H1 (cell line): ENCODE measurements at regions not wholly inside any gene's neighbourhood (a gene's known extent, or its start where the extent isn't known, plus 50 kb on each side); places are given as distances from the start of the nearest gene placed in this dataset.

Source experiments
- CBX5 ChIP-seq: fragments of 300-800, 300-1000 bp; sonication (generic); IDR thresholded peaks from 2 replicates; pipeline ENCODE4 v1.7.1; 2016; ENCODE audit warnings: antibody characterized with exemption, low read length, low read depth
- CBX8 ChIP-seq: fragments of 300-800, 300-1000 bp; sonication (generic); IDR thresholded peaks from 2 replicates; pipeline ENCODE4 v1.7.1; 2016; ENCODE audit warnings: low read depth, low read length, borderline replicate concordance
- CHD7 ChIP-seq: fragments of 300-600 bp; sonication (generic); IDR thresholded peaks from 2 replicates; pipeline ENCODE4 v1.7.1; 2012; ENCODE audit warnings: low read length, moderate library complexity, mild to moderate bottlenecking, inconsistent platforms; ENCODE audit not compliant: insufficient replicate concordance
- HDAC2 ChIP-seq, 2 experiments: fragments of 300-600 bp in 1 of 2; sonication (generic) in 1 of 2; IDR thresholded peaks; 2 replicates each; pipeline ENCODE4 v1.6.1; 2011 to 2012; ENCODE audit warnings: low read depth in 2 of 2, low read length in 2 of 2, mild to moderate bottlenecking in 2 of 2, moderate library complexity in 2 of 2, borderline replicate concordance in 1 of 2, inconsistent platforms in 1 of 2
- NANOG ChIP-seq: IDR thresholded peaks from 2 replicates; pipeline ENCODE4 v1.6.1; 2011; ENCODE audit warnings: low read length, low read depth, mild to moderate bottlenecking, inconsistent platforms; ENCODE audit not compliant: insufficient read depth, poor library complexity, severe bottlenecking
- POLR2A ChIP-seq, 2 experiments: IDR thresholded peaks; 1 replicate in 1 of 2; 2 replicates in 1 of 2; pipeline ENCODE4 v1.6.1; 2011; ENCODE audit warnings: low read depth in 2 of 2, low read length in 2 of 2, mild to moderate bottlenecking in 2 of 2; ENCODE audit errors: control extremely low read depth in 1 of 2
- RFX5 ChIP-seq: IDR thresholded peaks from 2 replicates; pipeline ENCODE4 v1.6.1; 2011; ENCODE audit warnings: low read depth, low read length, improper control_type of control experiment, borderline replicate concordance
- RNF2 ChIP-seq: fragments of 200-900, 300-1000 bp; sonication (generic); IDR thresholded peaks from 2 replicates; pipeline ENCODE4 v1.7.1; 2016; ENCODE audit warnings: borderline replicate concordance, low read depth, mild to moderate bottlenecking, antibody characterized with exemption, low read length; ENCODE audit not compliant: poor library complexity, severe bottlenecking; ENCODE audit errors: missing control alignments
- SP1 ChIP-seq: IDR thresholded peaks from 2 replicates; pipeline ENCODE4 v1.6.1; 2011; ENCODE audit warnings: low read depth, low read length
- TEAD4 ChIP-seq: IDR thresholded peaks from 2 replicates; pipeline ENCODE4 v1.6.1; 2012; ENCODE audit warnings: low read depth, low read length, inconsistent platforms, mixed read lengths

DNA sequence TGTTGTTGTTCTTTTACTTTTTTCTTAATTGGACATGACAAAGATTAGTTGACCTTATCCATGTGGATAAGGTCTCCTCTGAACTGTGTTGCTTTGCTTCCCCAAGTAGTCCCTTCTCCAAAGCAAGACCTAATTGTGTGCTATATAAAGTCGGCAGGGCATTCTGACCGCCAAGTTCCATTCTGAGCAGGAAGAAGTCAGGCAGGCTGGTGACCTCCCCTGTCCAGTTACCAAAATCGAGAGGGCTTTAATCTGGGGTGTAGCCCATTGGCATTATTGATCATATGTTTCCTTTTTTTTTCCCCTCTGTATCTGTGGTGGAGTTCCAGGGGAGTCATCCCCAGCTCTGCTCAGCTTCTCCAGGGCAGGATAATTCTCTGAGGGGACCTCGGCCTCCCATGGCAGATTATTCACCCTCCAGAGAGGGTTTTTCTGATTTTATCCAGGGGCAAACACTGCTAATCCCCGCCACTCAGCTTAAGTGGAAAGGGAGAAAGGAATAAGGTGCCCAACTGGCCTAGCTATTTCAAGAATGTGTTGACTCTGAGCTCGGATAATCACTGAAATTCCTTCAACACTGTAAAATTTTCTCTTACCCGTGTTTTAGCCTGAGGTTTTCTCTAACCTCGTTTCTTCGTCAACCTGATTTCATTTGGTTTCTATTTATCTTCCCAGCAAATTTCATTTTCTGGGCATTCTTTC lies 71.8 kb upstream of the L3MBTL3 start (continued):
- TF ChIP-seq CHD7: no peak
- TF ChIP-seq RFX5: no peak
- peak; percentile 68 for TF ChIP-seq NANOG
- TF ChIP-seq CBX5: no peak
- TF ChIP-seq HDAC2 (IDR thresholded peaks at IDR 0.05; ENCODE audit: borderline replicate concordance in 1 of 2, low read depth in 2 of 2, low read length in 2 of 2): 0 out of 4 replicates have a peak, but pooled peaks of 1 of the 2 experiments have one; percentile 36
- TF ChIP-seq SP1: 0 out of 2 replicates have a peak, but pooled peaks have one; percentile 72
- TF ChIP-seq CBX8: no peak
- TF ChIP-seq POLR2A (IDR thresholded peaks at IDR 0.05; ENCODE audit: control extremely low read depth in 1 of 2, low read depth in 2 of 2, low read length in 2 of 2): no peak
- TF ChIP-seq RNF2: no peak
- peak; percentile 97 for TF ChIP-seq TEAD4
